HepG2 (cell line): ENCODE measurements at regions not wholly inside any gene's neighbourhood (a gene's known extent, or its start where the extent isn't known, plus 50 kb on each side); places are given as distances from the start of the nearest gene placed in this dataset.

ENCODE experiments used
- ATAC-seq: fragments of 200-7000 bp; cut with Tn5 transposase; 3 replicates; pipeline ENCODE4 v1.9.1; 2020; ENCODE audit warnings: mild to moderate bottlenecking, moderate library complexity
- BruUV-seq: library from RNA; stranded (reverse); fragments of 400-500 nt; replicated peaks from 2 replicates; lab custom pipeline; 2021; lab: Mats Ljungman, UMichigan
- CTCF ChIA-PET: fragments of 300-600 bp; formaldehyde crosslinking; extraction: SDS; loops from one replicate; lab custom pipeline; 2021; ENCODE audit warnings: low total read pairs, inconsistent platforms, low intra/inter-chr PET ratio; lab: Yijun Ruan, JAX
- POLR2A ChIA-PET: fragments of 350-600 bp; sonication (Branson Sonifier 250); formaldehyde crosslinking; loops from one replicate; lab custom pipeline; 2020; ENCODE audit warnings: antibody characterized with exemption, inconsistent platforms; lab: Yijun Ruan, JAX
- DNase-seq: peaks from one replicate; pipeline ENCODE4 v3.0.0-alpha.2; 2015; ENCODE audit warnings: low spot score
- FAIRE-seq: peaks from 3 replicates; lab custom pipeline; 2011; peaks lifted over from hg19 to GRCh38; lab: Jason Lieb, UNC
- H2AFZ ChIP-seq: one replicate; pipeline ENCODE4 v1.6.1; 2011; ENCODE audit warnings: low read length, inconsistent platforms
- H3K27ac ChIP-seq: fragments of 300-600 bp; 3 replicates; pipeline ENCODE4 v1.8.0; 2011; ENCODE audit warnings: mixed run types, mild to moderate bottlenecking, mixed read lengths, low read length, inconsistent platforms; ENCODE audit not compliant: insufficient read depth; ENCODE audit errors: extremely low read length
- H3K27me3 ChIP-seq, 2 experiments: fragments of 200-600 bp in 1 of 2; 2 replicates in 1 of 2; 3 replicates in 1 of 2; pipeline versions ENCODE4 v1.6.0 to v1.8.0; 2011; ENCODE audit warnings: low read length in 2 of 2, mild to moderate bottlenecking in 2 of 2, moderate library complexity in 2 of 2, inconsistent platforms in 1 of 2; ENCODE audit not compliant: insufficient read depth in 2 of 2, control insufficient read depth in 1 of 2
- H3K36me3 ChIP-seq, 2 experiments: fragments of 200-600 bp in 1 of 2; replicated peaks in 1 of 2; 2 replicates in 1 of 2; 3 replicates in 1 of 2; pipeline versions ENCODE4 v1.5.1 to v1.8.0; 2011; ENCODE audit warnings: low read length in 2 of 2, inconsistent platforms in 1 of 2; ENCODE audit not compliant: insufficient read depth in 2 of 2, control insufficient read depth in 1 of 2
- H3K4me1 ChIP-seq: 2 replicates; pipeline ENCODE4 v1.5.1; 2012; ENCODE audit warnings: low read length, inconsistent platforms; ENCODE audit not compliant: insufficient read depth
- H3K4me2 ChIP-seq: 2 replicates; pipeline ENCODE4 v1.6.0; 2011; ENCODE audit warnings: low read depth, low read length, inconsistent platforms
- H3K4me3 ChIP-seq, 3 experiments: fragments of 200-600 bp in 1 of 3; sonication (generic), shearing (Covaris generic) in 1 of 3; replicated peaks in 1 of 3; 2 replicates each; pipeline ENCODE4 v1.5.1; 2011 to 2016; ENCODE audit warnings: low read length in 3 of 3, inconsistent platforms in 2 of 3, low read depth in 2 of 3, mild to moderate bottlenecking in 2 of 3, control low read depth in 1 of 3, mixed read lengths in 1 of 3; ENCODE audit not compliant: insufficient read depth in 1 of 3
- H3K79me2 ChIP-seq: one replicate; pipeline ENCODE4 v1.6.1; 2011; ENCODE audit warnings: low read length, inconsistent platforms; ENCODE audit not compliant: insufficient read depth
- H3K9ac ChIP-seq: 2 replicates; pipeline ENCODE4 v1.6.0; 2011; ENCODE audit warnings: mild to moderate bottlenecking, low read depth, low read length, inconsistent platforms; ENCODE audit not compliant: insufficient read depth
- H3K9me3 ChIP-seq: 2 replicates; pipeline ENCODE4 v1.5.1; 2012; ENCODE audit warnings: mild to moderate bottlenecking, low read length
- H4K20me1 ChIP-seq: 2 replicates; pipeline ENCODE4 v1.6.0; 2011; ENCODE audit warnings: inconsistent platforms, mild to moderate bottlenecking, low read length, moderate library complexity; ENCODE audit not compliant: insufficient read depth
- ESRRA ChIP-seq: sonication (generic); formaldehyde crosslinking; IDR thresholded peaks from 2 replicates; pipeline ENCODE4 v1.5.1; 2020; ENCODE audit warnings: mild to moderate bottlenecking, low read depth, missing genetic modification reagents
- GFI1 ChIP-seq: sonication (generic); formaldehyde crosslinking; IDR thresholded peaks from 2 replicates; pipeline ENCODE4 v1.5.0; 2020; ENCODE audit warnings: missing genetic modification reagents, mild to moderate bottlenecking, borderline replicate concordance
- MED8 ChIP-seq: sonication (generic); formaldehyde crosslinking; IDR thresholded peaks from 2 replicates; pipeline ENCODE4 v1.8.1; 2023; ENCODE audit warnings: mild to moderate bottlenecking, missing genetic modification reagents; ENCODE audit not compliant: insufficient replicate concordance
- NR3C1 ChIP-seq: sonication (generic); formaldehyde crosslinking; IDR thresholded peaks from 2 replicates; pipeline ENCODE4 v1.4.0; 2020; ENCODE audit warnings: missing genetic modification reagents
- SMARCE1 ChIP-seq: fragments of 450-650 bp; IDR thresholded peaks from 2 replicates; pipeline ENCODE4 v1.6.1; 2017; ENCODE audit warnings: borderline replicate concordance
- TSC22D2 ChIP-seq: sonication (generic); formaldehyde crosslinking; IDR thresholded peaks from 2 replicates; pipeline ENCODE4 v1.5.1; 2020; ENCODE audit warnings: missing genetic modification reagents, mild to moderate bottlenecking, borderline replicate concordance
- YEATS2 ChIP-seq: sonication (generic); formaldehyde crosslinking; IDR thresholded peaks from 2 replicates; pipeline ENCODE4 v1.4.0; 2020; ENCODE audit warnings: missing genetic modification reagents, borderline replicate concordance
- ZNF430 ChIP-seq: sonication (generic); formaldehyde crosslinking; IDR thresholded peaks from 2 replicates; pipeline ENCODE4 v1.9.0; 2021; ENCODE audit warnings: mild to moderate bottlenecking, missing genetic modification reagents
- ZNF563 ChIP-seq: sonication (generic); formaldehyde crosslinking; IDR thresholded peaks from 2 replicates; pipeline ENCODE4 v1.8.0; 2022; ENCODE audit warnings: mild to moderate bottlenecking, moderate library complexity, missing genetic modification reagents
- ZNF790 ChIP-seq: sonication (generic); formaldehyde crosslinking; IDR thresholded peaks from 2 replicates; pipeline ENCODE4 v1.8.0; 2022; ENCODE audit warnings: missing genetic modification reagents, mild to moderate bottlenecking, borderline replicate concordance
- ZNF816 ChIP-seq: sonication (generic); formaldehyde crosslinking; IDR thresholded peaks from 2 replicates; pipeline ENCODE4 v1.8.0; 2022; ENCODE audit warnings: missing genetic modification reagents, mild to moderate bottlenecking, borderline replicate concordance
- ZNF839 ChIP-seq: sonication (generic); formaldehyde crosslinking; IDR thresholded peaks from 2 replicates; pipeline ENCODE4 v1.4.0; 2020; ENCODE audit warnings: missing genetic modification reagents, mild to moderate bottlenecking, borderline replicate concordance
- WGBS: methylation state at CpG from one replicate; pipeline ENCODE4 v1.1.6; 2017; ENCODE audit warnings: low lambda C conversion rate; 5-methylcytosine and 5-hydroxymethylcytosine counted together
- in situ Hi-C: cut with HindIII; loops from 2 replicates; pipeline ENCODE4 v1.10.0; 2017; ENCODE audit warnings: low pct_unique_long_range_greater_than_20kb; ENCODE audit not compliant: extremely low pct_ligation_motif_present
- intact Hi-C: fragments of 100-400 bp; cut with micrococcal nuclease; formaldehyde crosslinking; loops from one replicate; pipeline ENCODE4 v1.10.0; 2022; ENCODE audit not compliant: unreplicated experiment
- TF ChIP-seq, protein P1 (sequence below): sonication (generic); formaldehyde crosslinking; IDR thresholded peaks from 2 replicates; pipeline ENCODE4 v1.5.1; 2020; ENCODE audit warnings: missing genetic modification reagents, mild to moderate bottlenecking, borderline replicate concordance
- TF ChIP-seq, protein P2 (sequence below): sonication (generic); formaldehyde crosslinking; IDR thresholded peaks from 2 replicates; pipeline ENCODE4 v1.8.1; 2023; ENCODE audit warnings: mild to moderate bottlenecking, missing genetic modification reagents
- TF ChIP-seq, protein P3 (sequence below): sonication (generic); formaldehyde crosslinking; IDR thresholded peaks from 2 replicates; pipeline ENCODE4 v1.4.0; 2020; ENCODE audit warnings: missing genetic modification reagents

DNA sequence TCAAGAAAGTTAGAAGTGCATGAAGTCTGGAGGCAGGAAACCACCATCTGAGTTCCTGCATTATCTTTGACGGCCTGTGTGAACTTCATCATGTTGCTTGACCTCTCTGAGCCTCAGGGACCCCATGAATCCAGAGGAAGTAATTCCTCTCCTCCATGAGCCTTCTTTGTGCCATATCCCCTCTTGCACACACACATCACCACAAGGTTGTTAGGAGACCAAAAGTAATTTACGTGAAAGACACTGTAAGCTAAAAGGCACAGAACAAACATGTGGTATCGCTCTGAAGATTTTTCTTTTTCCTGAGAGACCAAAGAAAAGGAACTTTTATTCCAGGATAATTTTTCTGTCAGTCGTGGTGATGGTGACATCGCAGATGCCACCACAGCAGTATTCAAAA is 55.9 kb upstream of the BCL6 start (continued):
- no peak for TF ChIP-seq ZNF563 (CRISPR knock-in tag)
- TF ChIP-seq SMARCE1 = no peak
- TF ChIP-seq ESRRA (CRISPR knock-in tag) = no peak
- TF ChIP-seq MED8 = no peak
- TF ChIP-seq ZNF839 (CRISPR knock-in tag) = no peak
- no peak for TF ChIP-seq ZNF816

DNA sequence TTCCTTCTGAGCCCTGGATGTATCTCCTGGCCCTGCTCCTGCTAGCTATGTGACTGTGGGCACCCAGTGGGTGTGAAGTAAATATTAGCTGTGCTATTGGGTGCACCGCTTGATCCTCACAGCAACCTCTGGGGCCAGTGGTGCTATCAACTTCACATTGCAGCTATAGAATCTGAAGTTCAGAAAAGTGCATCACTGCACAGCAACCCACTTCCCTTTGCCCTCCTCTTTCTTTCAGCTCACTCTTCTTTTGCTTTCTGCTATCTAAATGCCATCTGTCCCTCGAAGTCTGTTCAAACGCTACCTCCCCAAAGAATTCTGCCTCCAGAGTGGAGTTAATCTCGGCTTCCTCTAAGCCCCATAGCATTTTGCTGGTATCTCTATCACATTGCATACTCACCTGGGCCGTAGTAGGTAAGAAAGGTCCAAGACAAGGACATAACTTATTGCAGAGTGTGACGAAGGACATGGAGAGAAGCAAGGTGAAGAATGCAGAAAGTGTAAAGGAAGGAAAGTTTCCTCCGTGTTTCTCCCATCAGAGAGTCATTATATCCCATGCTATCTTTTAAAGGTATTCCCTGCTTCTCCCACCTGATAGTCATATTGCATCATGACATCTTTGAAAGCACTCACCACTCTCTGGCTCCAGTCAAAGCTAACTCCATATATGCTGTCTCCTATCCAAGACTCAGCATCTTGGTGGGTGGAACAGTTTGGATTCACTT is 57.1 kb upstream of the BCL6 start:
- no peaks in the 10 kb centered on the region for H3K36me3 ChIP-seq
- no TSS peak for BruUV-seq
- no peak overlapping the region for H3K27ac ChIP-seq
- ChIA-PET CTCF (no interaction called here), POLR2A (no interaction called here)
- H3K4me3 ChIP-seq = no peak overlapping the region
- peaks cover under 1 to 7% of the 10 kb centered on the region in 2 experiments; a peak in 2 of 5 replicates for H3K27me3 ChIP-seq
- intact Hi-C loops (no loop called here), in situ Hi-C loops (no loop called here)
- no peaks in the 10 kb centered on the region for H3K9me3 ChIP-seq
- H4K20me1 ChIP-seq = no peaks in the 10 kb centered on the region
- ATAC-seq (peak; percentile 30; the same call in 1 of the 3 replicates), FAIRE-seq (no peak), DNase-seq (no peak)
- H3K9ac ChIP-seq = no peak overlapping the region
- H2AFZ ChIP-seq = no peak overlapping the region
- no peaks in the 10 kb centered on the region for H3K79me2 ChIP-seq
- peaks cover 31% of the 10 kb centered on the region for H3K4me1 ChIP-seq
- WGBS = 54% methylated on average over 7 of the region's 7 CpGs
- H3K4me2 ChIP-seq = no peak overlapping the region
- TF ChIP-seq, protein P1, sequence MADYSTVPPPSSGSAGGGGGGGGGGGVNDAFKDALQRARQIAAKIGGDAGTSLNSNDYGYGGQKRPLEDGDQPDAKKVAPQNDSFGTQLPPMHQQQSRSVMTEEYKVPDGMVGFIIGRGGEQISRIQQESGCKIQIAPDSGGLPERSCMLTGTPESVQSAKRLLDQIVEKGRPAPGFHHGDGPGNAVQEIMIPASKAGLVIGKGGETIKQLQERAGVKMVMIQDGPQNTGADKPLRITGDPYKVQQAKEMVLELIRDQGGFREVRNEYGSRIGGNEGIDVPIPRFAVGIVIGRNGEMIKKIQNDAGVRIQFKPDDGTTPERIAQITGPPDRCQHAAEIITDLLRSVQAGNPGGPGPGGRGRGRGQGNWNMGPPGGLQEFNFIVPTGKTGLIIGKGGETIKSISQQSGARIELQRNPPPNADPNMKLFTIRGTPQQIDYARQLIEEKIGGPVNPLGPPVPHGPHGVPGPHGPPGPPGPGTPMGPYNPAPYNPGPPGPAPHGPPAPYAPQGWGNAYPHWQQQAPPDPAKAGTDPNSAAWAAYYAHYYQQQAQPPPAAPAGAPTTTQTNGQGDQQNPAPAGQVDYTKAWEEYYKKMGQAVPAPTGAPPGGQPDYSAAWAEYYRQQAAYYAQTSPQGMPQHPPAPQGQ (CRISPR knock-in tag) = no peak
- TF ChIP-seq ZNF430 (CRISPR knock-in tag) (no peak), GFI1 (CRISPR knock-in tag) (no peak), NR3C1 (CRISPR knock-in tag) (no peak), TSC22D2 (CRISPR knock-in tag) (no peak), ZNF790 (CRISPR knock-in tag) (no peak), YEATS2 (CRISPR knock-in tag) (no peak)
- TF ChIP-seq, protein P2, sequence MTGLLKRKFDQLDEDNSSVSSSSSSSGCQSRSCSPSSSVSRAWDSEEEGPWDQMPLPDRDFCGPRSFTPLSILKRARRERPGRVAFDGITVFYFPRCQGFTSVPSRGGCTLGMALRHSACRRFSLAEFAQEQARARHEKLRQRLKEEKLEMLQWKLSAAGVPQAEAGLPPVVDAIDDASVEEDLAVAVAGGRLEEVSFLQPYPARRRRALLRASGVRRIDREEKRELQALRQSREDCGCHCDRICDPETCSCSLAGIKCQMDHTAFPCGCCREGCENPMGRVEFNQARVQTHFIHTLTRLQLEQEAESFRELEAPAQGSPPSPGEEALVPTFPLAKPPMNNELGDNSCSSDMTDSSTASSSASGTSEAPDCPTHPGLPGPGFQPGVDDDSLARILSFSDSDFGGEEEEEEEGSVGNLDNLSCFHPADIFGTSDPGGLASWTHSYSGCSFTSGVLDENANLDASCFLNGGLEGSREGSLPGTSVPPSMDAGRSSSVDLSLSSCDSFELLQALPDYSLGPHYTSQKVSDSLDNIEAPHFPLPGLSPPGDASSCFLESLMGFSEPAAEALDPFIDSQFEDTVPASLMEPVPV = no peak
- TF ChIP-seq, protein P3, sequence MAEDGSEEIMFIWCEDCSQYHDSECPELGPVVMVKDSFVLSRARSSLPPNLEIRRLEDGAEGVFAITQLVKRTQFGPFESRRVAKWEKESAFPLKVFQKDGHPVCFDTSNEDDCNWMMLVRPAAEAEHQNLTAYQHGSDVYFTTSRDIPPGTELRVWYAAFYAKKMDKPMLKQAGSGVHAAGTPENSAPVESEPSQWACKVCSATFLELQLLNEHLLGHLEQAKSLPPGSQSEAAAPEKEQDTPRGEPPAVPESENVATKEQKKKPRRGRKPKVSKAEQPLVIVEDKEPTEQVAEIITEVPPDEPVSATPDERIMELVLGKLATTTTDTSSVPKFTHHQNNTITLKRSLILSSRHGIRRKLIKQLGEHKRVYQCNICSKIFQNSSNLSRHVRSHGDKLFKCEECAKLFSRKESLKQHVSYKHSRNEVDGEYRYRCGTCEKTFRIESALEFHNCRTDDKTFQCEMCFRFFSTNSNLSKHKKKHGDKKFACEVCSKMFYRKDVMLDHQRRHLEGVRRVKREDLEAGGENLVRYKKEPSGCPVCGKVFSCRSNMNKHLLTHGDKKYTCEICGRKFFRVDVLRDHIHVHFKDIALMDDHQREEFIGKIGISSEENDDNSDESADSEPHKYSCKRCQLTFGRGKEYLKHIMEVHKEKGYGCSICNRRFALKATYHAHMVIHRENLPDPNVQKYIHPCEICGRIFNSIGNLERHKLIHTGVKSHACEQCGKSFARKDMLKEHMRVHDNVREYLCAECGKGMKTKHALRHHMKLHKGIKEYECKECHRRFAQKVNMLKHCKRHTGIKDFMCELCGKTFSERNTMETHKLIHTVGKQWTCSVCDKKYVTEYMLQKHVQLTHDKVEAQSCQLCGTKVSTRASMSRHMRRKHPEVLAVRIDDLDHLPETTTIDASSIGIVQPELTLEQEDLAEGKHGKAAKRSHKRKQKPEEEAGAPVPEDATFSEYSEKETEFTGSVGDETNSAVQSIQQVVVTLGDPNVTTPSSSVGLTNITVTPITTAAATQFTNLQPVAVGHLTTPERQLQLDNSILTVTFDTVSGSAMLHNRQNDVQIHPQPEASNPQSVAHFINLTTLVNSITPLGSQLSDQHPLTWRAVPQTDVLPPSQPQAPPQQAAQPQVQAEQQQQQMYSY (CRISPR knock-in tag) = no peak
